ENCODE measurements at regions not wholly inside any gene's neighbourhood (a gene's known extent, or its start where the extent isn't known, plus 50 kb on each side); places are given as distances from the start of the nearest gene placed in this dataset.

DNA sequence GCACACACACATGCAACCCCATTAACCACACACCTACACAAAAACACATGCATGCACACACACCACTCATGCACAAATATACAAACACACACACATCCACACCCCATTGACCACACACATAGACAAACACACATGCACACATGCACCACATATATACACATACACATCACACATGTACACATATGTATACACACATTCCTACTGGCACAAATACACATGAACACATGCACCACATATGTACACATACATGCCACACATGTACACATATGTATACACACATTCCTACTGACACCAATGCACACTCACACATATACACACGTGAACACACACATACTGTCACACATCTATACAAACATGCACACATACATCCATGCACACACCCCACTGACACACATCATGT is 212.5 kb upstream of the PPP2R2D start:
- TF ChIP-seq CTCF (IDR thresholded peaks at IDR 0.05) (no peak), POLR2A (IDR thresholded peaks at IDR 0.05) (no peak)

All from uterus (tissue), 2 donors.